ENCODE measurements at regions not wholly inside any gene's neighbourhood (a gene's known extent, or its start where the extent isn't known, plus 50 kb on each side); places are given as distances from the start of the nearest gene placed in this dataset.

DNA sequence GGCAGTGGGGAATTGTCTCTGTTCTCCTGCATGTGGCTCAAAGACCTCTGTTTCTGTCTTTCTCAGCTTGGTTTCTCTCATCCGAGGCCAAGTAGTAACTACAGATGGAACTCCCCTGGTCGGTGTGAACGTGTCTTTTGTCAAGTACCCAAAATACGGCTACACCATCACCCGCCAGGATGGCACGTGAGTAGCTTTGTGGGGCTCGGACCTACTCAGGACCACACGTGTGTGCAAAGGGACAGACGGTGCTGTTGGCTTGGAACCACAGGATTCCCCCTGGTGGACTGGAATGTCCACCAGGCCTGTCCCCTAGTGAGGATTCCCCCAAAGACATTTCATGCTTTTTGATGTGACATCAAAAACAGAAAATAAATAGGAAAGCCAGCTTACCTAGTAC, 96.3 kb upstream of the WWC1 start:
- TF ChIP-seq EZH2 (IDR thresholded peaks at IDR 0.05) (no peak), POLR2AphosphoS5 (IDR thresholded peaks at IDR 0.05; ENCODE audit: borderline replicate concordance, low read depth, low read length) (no peak), FOXP2 (optimal IDR thresholded peaks at IDR 0.05; ENCODE audit: control extremely low read depth, extremely low read length, insufficient read depth) (no peak)
